ENCODE measurements at regions not wholly inside any gene's neighbourhood (a gene's known extent, or its start where the extent isn't known, plus 50 kb on each side); places are given as distances from the start of the nearest gene placed in this dataset.

DNA sequence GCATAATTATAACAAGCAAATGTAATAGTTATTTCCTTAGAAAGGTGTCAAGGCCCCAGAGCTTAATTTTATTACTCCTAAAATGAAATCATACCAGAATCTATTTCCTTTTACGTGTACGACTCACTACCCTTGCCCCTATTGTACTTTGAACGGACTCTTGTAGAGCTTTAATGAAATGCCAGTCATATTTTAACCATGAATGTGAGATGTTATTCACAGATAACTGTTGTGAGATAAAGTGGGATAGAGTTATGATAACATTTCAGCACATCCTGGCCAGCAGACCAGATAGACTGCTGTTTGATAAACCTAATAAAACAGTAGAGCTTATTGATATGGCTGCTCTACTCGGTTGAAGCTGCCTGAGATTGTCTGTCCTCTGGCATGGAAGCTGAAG is 500.8 kb upstream of the PBX1 start:
- TF ChIP-seq TCF7 (CRISPR knock-in tag; IDR thresholded peaks at IDR 0.05; ENCODE audit: low read depth) = no peak
- TF ChIP-seq, protein P1, sequence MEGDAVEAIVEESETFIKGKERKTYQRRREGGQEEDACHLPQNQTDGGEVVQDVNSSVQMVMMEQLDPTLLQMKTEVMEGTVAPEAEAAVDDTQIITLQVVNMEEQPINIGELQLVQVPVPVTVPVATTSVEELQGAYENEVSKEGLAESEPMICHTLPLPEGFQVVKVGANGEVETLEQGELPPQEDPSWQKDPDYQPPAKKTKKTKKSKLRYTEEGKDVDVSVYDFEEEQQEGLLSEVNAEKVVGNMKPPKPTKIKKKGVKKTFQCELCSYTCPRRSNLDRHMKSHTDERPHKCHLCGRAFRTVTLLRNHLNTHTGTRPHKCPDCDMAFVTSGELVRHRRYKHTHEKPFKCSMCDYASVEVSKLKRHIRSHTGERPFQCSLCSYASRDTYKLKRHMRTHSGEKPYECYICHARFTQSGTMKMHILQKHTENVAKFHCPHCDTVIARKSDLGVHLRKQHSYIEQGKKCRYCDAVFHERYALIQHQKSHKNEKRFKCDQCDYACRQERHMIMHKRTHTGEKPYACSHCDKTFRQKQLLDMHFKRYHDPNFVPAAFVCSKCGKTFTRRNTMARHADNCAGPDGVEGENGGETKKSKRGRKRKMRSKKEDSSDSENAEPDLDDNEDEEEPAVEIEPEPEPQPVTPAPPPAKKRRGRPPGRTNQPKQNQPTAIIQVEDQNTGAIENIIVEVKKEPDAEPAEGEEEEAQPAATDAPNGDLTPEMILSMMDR (IDR thresholded peaks at IDR 0.05) = no peak
- TF ChIP-seq, protein P2, sequence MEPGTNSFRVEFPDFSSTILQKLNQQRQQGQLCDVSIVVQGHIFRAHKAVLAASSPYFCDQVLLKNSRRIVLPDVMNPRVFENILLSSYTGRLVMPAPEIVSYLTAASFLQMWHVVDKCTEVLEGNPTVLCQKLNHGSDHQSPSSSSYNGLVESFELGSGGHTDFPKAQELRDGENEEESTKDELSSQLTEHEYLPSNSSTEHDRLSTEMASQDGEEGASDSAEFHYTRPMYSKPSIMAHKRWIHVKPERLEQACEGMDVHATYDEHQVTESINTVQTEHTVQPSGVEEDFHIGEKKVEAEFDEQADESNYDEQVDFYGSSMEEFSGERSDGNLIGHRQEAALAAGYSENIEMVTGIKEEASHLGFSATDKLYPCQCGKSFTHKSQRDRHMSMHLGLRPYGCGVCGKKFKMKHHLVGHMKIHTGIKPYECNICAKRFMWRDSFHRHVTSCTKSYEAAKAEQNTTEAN (CRISPR knock-in tag; IDR thresholded peaks at IDR 0.05) = no peak
- TF ChIP-seq, protein P3, sequence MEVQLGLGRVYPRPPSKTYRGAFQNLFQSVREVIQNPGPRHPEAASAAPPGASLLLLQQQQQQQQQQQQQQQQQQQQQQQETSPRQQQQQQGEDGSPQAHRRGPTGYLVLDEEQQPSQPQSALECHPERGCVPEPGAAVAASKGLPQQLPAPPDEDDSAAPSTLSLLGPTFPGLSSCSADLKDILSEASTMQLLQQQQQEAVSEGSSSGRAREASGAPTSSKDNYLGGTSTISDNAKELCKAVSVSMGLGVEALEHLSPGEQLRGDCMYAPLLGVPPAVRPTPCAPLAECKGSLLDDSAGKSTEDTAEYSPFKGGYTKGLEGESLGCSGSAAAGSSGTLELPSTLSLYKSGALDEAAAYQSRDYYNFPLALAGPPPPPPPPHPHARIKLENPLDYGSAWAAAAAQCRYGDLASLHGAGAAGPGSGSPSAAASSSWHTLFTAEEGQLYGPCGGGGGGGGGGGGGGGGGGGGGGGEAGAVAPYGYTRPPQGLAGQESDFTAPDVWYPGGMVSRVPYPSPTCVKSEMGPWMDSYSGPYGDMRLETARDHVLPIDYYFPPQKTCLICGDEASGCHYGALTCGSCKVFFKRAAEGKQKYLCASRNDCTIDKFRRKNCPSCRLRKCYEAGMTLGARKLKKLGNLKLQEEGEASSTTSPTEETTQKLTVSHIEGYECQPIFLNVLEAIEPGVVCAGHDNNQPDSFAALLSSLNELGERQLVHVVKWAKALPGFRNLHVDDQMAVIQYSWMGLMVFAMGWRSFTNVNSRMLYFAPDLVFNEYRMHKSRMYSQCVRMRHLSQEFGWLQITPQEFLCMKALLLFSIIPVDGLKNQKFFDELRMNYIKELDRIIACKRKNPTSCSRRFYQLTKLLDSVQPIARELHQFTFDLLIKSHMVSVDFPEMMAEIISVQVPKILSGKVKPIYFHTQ (CRISPR knock-in tag; IDR thresholded peaks at IDR 0.05) = no peak
- no peak for TF ChIP-seq ELF4 (CRISPR knock-in tag; IDR thresholded peaks at IDR 0.05; ENCODE audit: low read depth)
- TF ChIP-seq ZNF671 (CRISPR knock-in tag; IDR thresholded peaks at IDR 0.05) = no peak

Data from WTC11 (cell line).